ENCODE measurements at regions not wholly inside any gene's neighbourhood (a gene's known extent, or its start where the extent isn't known, plus 50 kb on each side); places are given as distances from the start of the nearest gene placed in this dataset.
"Not testable (repeated sequence)": the region's sequence is repeated elsewhere in the genome, so short reads cannot be mapped to it uniquely, and the experiment has no call there.

DNA sequence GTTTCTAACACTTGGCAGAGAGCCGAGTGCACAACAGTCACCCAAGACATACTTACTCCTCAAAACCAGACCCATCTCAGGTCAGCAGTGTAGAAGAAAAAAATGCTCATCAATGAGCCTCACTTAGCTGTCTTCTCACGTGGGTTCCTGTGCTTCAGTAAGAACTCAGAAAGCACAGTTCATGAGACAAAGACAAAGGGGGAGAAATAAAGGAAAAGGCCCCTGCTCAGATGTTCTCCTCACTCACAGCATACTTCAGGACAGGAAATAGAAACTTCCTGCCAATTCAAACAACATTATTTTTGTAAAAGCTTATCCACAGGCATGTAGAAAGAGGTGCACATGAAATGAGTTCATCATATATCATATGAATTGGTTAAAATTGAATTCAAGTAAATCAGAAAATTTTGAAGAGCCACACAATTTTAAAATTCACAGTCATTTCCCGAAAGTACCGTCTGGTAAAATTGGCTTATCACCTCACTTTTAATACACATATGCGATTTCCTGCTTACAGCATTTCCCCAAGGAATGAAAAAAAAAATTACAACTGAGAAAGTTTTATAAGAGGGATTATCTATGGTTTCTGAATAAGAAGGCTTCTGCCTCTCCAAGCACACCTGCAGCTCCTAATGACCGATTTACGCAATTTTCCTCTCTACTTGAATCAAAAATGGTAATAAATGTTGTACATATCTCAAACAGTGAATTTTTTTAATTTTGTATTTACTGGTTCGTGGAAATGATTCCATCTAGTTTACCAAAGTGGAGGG is 328.3 kb downstream of the TMEM167A start:
- DNase-seq = no peak

DNA sequence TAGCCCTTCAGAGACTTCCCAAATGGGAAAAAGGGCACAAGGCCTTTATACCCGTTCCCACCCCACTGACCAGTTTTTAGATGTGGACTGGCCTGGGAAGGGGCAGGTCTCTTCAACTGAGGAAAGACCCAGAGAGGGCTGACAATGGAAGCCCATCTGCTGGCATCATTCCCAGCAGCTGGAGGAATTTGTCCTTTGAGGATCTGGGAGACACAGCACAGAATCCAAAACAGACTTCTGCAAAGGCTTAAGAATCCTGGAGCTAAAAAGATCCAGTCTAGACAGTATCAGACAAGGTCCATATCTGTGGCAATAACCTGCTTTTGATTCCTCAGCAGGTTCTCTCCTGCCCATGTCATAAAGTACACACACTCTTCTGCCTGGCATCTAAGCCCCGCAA is 329.2 kb downstream of the TMEM167A start:
- DNase-seq = no peak

DNA sequence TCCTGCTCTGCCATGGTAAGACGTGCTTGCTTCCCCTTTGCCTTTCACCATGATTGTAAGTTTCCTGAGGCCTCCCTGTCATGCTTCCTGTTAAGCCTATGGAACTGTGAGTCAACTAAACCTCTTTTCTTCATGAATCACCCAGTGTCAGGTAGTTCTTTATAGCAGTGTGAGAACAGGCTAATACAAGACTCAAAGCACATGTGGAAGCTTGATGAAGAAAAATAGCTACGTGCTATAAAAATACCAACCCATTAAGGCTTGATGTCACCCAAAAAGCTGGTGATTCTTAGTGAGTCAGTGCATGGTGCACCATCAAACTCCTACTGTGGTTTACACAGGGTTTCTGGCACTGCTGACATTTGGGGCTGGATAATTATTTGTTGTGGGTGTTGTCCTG is 332.2 kb downstream of the TMEM167A start:
- no peak for DNase-seq

DNA sequence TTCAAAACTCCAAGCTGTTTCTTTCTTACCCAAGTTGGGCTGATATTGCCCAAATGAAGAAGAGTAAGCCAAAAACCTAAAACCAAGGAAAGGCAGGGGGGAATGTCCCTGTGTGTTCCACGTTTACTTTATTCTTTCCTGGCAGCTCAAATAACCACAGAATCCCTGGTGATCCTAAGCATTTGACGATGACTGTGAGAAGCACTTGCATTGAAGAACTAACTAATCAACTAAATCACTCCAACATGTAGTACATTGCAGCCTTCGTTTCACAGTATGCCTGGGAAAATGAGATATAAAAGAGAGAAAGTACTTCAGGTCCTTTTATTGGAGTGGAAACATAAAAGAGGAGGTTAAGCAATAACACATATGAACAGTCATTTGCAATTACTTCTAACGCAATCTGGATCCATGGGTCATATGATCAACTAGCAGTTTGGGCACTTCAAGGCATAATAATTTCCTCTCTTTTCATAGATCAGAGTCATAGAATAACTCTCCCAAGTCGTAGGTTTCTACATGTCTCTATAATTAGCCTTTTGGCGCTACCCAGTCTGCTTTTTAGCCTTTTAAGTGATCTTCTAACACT is 338.4 kb downstream of the TMEM167A start:
- no peak for DNase-seq

DNA sequence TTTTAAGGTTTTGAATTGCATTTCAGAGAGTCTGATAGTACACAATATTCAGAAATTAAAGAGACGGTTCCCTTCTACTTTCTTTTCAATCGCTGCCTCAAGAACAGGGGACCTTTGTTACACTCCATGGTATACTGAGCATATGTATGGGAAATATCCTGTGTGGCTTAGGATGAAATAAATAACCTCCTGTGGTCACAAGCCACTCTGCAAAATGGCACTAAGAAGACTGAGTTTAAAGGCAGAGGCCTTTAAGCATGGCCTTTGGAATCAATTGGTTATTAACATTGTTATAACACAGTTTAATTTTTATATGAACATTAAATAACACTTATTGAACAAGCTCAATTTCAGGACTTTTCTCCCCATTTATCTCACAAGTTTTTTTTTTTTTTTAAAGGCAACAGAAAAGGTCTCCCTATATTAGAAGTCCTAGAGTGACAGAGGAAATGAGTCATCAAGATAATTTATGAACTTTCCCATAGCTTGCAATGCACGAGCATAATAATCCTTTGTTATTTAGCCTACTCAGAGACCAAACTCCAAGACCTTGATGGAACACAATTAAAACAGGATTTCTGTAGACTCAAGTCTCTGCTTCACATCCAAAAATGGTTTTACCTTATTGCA is 341.9 kb downstream of the TMEM167A start:
- no peak for DNase-seq

DNA sequence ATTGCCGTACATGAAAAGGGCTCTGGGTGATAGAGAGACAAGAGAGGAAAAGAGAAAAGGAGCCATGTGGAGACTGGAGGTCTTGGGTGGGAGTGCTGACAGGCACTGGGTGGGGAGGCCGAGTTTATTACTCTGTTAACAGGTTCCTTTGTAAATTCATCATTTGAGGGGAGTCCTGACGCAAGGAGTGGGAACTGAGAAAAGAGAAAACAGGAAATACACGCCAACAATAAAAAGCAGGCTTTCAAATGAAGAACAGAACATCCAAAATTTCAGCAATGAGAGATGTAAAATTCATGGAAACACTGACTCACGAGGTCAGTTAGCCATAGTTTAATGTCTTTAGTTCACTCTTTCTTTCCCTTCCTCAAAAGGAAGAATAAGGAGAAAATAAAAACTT is 342.8 kb downstream of the TMEM167A start:
- DNase-seq = no peak

DNA sequence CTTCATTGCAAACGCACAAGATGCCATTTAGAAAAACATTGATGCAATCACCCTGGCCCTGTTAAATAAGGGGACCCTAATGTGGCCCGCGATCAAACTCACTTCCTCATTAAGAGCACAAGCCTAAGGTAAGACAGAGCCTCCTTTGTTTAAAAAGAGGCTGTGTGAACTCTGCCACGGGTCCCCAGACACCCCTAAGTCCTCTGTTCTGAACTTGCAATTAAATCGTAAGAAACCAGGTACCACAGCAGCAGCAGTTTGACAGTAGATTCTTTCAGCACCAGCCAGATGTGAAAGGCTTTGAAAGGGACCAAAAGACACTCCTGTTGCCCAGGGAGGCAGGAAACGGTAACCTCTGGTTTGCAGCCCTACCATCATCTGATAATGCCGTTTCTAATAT is 346.3 kb downstream of the TMEM167A start:
- DNase-seq = no peak

DNA sequence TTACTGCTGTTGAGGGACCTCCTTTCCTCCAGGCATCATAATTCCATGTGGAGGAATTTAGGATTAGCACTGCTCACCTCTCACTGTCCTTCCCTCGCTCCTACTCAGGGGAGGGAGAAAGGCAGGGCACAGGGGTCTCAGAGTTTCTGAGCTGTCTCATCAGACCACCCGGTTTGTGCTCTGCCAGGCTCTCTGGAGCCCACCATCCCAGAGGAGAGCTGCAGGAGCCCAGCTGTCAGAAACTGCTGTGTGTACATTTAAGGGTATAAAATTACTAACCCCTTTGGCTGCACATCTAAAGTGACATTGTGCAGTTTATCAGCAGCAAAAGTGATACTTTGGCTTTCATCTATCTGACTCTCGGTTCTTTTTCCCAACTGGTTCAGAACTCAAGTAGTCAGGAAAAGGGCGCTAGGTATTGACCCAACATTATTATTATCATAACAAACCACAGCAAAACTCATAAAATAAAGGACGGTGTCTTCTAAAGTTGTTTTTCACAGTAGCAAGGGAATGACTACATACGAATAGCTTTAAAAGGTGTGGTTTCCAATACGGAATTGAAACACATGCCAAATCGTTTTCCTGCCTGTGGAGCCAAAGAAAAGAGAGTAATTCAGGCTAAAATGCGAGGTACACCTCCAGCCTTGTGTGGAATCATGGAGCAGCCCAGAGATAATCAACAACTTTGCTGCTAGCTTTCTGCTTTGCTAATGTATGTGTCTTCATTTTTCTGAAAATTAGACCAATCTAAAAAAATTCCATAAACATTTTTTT is 348.1 kb downstream of the TMEM167A start:
- no peak for DNase-seq

DNA sequence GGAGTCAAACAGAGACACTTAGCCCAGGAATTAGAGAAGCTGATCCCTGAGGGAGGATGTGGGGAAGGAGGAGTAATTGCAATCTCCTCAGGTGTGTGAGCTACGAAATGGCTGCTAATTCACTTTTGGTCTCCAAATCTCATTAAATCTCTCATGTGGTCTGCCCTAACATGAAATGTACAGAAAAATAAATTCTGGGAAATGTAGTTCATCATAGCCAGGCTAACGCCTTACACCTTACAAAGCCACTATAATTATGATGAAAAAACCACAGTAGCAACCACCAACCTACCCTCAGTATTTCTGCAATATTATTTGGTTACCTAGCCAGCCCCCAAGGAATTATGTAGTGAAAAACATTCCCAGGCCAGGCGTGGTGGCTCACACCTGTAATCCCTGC is 354.0 kb downstream of the TMEM167A start:
- no peak for DNase-seq

DNA sequence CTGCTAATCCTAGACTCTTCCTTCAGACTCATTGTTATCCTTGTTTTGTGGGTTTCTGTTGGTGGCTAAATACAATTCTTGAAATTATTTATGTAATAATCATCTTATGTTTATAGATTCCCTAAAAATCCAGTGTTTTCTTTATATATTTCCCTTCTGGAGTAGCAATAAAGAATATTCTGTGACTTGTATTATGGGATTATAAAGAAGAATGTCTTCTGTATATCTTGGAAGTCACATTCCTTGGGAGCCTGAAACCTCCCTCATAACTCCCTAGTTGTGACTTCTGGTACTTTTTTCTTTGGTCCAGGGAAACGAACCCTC is 356.1 kb downstream of the TMEM167A start:
- DNase-seq = no peak

DNA sequence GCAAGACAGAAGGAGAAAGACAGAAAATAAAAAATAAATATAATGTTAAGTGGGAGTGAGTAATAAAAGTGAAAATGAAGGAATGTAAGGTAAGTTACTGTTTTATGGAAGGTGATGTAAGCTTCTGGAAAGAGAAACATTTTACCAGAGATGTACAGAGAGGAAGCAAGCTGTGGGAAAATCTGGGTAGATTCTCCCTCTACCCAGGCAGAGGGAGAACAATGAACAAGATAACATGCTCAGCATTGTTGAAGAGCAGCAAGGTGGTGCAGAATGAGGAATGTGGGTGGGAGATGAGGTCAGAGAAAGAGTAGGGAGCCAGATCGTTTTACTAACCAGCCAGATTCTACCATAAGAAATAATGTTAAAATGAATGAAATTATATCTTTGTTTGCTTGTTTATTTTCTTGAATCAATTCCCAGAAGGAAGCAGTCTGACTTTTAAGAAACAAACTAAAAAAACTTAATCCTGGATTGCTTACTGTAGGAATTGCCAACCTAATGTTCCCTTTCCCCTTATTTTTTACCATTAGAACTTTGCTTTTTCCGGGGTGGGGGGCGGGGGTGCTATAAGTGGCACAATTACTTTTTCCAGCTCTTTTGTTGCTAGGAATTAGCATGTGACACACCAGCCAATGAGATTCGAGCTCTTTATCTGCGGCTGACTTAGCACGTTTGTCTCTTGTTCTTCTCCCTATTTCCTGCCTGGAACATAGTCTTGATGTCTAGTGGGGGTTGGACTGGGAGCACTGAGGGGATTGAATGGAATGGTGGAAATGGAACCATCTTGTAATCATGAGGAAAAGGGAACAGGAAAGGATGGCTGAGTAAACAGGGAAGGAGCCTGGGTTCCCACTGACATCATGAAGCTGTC is 356.7 kb downstream of the TMEM167A start:
- no peak for DNase-seq

DNA sequence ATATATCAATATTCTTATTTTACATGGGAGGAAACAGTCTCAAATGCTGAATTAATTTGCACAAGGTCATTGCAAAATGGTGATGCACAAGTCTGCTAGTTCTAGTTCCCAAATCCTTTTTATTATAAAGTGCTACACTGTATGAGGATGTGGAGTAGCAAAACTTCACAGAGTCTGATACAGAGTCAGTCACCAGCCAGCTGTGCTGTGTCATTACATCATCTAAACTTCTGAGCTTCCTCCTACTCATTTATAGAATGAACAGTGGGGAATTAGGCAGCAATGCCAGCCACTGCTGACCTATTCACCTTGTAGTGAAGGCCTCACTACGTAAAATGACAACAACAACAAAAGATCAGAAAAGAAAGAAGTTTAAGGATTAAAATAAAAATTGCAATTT is 357.8 kb downstream of the TMEM167A start:
- no peak for DNase-seq

DNA sequence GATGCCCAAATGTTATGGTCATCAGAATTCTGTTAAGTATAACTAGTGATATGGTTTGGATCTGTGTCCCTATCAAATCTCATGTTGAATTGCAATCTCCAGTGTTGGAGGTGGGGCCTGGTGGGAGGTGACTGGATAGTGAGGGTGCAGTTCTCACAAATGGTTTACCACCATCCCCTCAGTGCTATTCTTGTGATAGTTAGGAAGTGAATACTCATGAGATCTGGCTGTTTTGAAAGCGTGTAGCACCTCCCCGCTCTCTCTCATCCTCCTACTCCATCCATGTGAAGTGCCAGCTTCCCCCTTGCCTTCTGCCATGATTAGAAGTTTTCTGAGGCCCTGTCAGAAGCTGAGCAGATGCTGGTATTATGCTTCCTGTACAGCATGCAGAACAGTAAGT is 359.5 kb downstream of the TMEM167A start:
- DNase-seq = no peak

DNA sequence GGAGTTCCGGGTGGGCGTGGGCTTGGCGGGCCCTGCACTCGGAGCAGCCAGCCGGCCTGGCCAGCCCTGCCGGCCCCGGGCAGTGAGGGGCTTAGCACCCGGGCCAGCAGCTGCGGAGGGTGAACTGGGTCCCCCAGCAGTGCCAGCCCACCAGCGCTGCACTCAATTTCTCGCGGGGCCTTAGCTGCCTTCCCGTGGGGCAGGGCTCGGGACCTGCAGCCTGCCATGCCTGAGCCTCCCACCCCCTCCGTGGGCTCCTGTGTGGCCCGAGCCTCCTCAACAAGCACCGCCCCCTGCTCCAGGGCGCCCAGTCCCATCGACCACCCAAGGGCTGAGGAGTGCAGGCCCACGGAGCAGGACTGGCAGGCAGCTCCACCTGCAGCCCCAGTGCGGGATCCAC is 362.5 kb downstream of the TMEM167A start:
- not testable (repeated sequence) for DNase-seq

DNA sequence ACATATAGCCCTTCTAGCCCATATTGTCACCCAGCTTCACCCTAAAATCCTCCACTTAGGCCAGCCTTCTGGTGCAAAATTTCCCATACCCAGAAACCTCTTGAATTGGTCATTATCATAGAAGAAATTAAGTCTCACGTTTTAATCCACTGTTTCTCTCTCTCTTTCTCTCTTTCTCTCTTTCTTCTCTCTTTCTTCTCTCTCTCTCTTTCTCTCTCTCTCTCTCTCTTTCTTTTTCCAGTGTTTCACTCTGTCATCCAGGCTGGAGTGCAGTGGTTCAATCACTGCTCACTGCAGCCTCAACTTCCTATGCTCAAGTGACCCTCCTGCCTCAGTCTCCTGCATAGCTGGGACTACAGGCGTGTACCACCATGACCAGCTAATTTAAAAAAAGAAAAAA is 363.4 kb downstream of the TMEM167A start:
- no peak for DNase-seq

DNA sequence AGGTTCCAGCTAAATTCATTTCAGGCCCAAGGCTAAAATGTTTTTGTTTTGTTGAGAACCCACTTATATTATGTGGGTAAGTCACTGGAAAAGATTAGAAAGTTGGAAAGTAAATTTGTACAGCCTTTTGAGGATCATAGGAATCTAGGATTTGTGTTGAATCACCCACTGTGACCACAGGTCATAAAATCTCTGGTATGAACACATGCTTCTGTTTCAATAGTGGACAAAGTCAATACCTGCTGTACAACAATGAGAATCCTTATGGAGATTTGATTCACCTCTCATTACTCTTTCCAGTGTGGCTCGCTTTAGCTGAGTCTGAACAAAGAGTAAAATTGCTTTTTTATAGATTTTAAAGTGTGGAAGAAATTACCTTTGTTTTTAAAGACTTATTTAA is 369.5 kb downstream of the TMEM167A start:
- no peak for DNase-seq

DNA sequence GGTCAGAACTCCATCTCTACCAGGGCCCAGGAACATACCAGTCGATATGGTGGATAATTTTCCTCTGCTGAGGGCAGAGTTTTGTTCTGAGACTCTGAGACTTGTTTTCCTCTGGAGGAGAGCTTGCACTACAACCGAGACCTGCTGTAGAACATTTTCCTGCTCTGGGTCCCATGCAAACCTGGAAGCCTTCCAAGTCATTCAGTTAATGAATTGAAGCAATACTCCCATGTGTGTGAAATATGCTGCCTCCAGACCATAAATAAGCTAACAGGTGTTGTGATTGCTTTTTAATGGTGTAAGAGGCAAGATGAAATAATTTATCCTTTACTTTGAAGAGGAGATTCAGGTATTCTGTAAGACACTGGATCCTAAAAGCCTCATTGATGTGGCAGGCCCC is 372.8 kb downstream of the TMEM167A start:
- no peak for DNase-seq

DNA sequence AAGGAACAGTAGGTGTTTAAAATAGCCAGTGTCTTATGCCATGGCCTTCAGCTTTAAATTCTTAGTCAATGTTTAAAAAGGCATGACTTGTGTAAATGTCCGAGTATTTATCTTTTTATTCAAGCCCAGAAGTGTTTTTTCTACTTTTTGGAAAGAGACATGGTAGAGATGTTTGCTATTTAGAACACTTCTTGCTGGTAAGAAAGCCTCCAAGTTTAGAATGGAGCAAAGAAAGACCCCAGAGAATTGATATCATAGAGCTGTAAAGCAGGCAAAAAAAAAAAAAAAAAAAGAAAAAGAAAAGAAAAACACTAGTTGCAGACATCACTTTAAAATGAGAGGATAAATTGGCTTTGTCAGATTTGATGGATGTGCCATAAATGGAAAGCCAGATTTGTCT is 375.1 kb downstream of the TMEM167A start:
- DNase-seq = no peak

DNA sequence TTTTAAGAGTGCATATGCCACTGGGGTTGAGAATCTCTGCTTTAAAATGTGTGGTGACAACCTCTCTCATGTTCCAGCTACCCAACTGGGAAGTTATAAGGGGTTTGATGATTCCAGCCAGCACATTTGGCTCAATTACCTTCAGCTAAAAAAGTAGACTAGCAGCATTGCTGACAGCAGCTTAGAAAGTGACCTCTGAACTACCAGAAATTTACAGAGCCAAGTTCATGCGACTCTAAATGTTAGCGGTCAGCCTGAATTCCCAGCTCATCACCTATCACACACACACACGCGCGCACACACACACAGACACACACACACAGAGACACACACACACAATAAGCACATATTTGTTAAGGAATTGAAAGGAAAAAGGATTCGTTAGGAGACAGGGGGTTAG is 377.5 kb downstream of the TMEM167A start:
- no peak for DNase-seq

DNA sequence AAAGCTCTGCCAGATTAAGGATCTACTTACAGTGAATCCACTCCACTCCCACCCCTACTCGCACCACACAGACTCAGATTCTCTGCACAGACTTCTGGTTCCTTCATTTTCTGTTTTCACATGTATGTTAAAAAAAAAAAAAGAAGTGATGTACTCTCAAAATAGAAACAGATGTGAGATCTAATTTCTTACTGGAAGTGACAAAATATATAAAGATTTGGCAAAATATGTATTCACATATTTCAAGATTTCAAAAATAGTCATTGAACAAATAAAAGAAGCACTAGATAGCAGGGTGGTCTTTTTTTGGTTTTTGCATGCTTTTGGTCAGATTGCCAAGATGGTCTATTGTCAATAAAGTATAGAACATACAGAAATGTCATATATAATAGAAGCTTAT is 379.2 kb downstream of the TMEM167A start:
- no peak for DNase-seq

DNA sequence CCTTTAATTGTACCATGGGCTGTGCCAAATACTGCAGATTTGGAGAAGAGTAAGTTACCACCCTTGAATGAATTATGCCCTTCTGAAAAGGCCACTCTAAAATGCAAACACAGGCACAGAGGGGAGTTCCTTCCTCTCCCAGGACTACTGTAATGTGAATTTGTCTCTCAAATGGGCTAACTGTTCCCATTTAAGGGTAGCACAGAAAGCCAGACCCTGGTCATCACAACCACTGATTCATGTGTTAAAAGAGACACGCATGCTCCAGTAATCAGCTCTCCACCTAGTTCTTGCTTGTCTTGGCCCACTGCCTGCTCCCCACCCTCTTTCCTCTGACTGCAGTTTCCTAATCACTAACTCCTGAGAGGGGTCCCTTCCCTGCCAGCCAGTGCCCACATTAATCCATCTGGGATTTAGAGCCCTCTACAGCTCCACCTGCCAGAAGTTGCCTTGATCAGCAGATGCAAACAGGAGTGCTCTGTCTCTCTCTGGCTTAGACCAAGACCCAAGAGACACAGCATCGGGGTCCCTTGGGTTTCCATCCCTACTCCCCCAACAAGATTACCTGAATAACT is 382.4 kb downstream of the TMEM167A start:
- DNase-seq = no peak

DNA sequence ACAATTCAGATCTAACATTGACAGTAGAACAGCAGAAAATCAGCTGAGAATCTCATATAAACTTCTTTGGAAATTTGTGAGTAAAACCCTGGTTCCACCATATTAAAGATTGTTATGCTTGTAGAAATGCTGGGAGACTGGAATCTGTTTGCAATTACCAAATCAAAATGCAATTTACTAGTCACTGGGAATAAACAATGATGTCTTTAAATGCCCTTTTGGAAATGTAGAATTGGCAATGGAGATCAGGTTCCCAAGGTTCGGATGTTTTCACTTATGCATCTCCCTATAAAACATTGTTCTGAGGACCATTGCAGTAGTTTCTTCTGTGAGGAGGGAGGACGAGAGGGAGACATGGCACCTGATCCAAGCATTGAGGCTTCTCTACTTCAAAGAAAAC is 384.4 kb downstream of the TMEM167A start:
- no peak for DNase-seq

DNA sequence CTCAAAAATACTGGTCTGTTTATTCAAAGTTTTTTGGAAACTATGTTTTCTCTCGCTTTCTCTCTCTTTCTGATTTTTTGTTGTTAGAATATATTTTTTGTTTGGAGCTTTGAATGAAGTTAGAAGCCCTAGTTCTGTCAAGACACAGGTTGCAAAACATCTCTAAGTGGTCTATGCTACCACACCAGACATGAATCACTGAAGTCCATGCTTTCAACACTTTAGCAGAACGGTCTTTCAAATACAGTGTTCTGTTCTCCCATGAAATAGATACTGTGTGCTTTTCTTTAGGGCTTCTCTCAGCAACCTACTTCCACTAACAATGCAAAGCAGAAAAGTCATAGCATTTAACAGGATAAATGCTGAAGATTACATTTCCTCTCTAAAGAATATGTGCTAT is 392.5 kb downstream of the TMEM167A start:
- no peak for DNase-seq

Data from stimulated activated CD4-positive, alpha-beta T cell treated with anti-CD3 and anti-CD28 coated beads, Interleukin-4, amount 100 ng/mL, for 1 hour (primary cell).